Upper lobe of left lung (tissue), 4 donors: ENCODE measurements at regions not wholly inside any gene's neighbourhood (a gene's known extent, or its start where the extent isn't known, plus 50 kb on each side); places are given as distances from the start of the nearest gene placed in this dataset.

Experiments used
- CTCF ChIP-seq, 6 experiments: fragments of 450-650 bp in 4 of 6; fragments of 200-600 bp in 2 of 6; sonication (generic) in 2 of 6; IDR thresholded peaks; one replicate each; pipeline ENCODE4 v1.5.1; 2016 to 2019; ENCODE audit warnings: antibody characterized with exemption in 6 of 6
- EP300 ChIP-seq, 4 donors: sonication (generic); formaldehyde crosslinking; IDR thresholded peaks; one replicate each; pipeline ENCODE4 v1.5.1; 2017; ENCODE audit warnings: antibody characterized with exemption in 4 of 4, control low read depth in 2 of 4
- POLR2A ChIP-seq, 4 donors: fragments of 450-650 bp; IDR thresholded peaks; one replicate each; pipeline ENCODE4 v1.5.1; 2016 to 2017; ENCODE audit warnings: antibody characterized with exemption in 4 of 4, mild to moderate bottlenecking in 2 of 4

- no peak for TF ChIP-seq CTCF (IDR thresholded peaks at IDR 0.05)
- no peak for TF ChIP-seq POLR2A (IDR thresholded peaks at IDR 0.05)
- no peak for TF ChIP-seq EP300 (IDR thresholded peaks at IDR 0.05)
These were observed 97.1 kb upstream of the SPATA16 start for GRCh38 chr3:173238091-173238490.
